ENCODE measurements at regions not wholly inside any gene's neighbourhood (a gene's known extent, or its start where the extent isn't known, plus 50 kb on each side); places are given as distances from the start of the nearest gene placed in this dataset.

DNA sequence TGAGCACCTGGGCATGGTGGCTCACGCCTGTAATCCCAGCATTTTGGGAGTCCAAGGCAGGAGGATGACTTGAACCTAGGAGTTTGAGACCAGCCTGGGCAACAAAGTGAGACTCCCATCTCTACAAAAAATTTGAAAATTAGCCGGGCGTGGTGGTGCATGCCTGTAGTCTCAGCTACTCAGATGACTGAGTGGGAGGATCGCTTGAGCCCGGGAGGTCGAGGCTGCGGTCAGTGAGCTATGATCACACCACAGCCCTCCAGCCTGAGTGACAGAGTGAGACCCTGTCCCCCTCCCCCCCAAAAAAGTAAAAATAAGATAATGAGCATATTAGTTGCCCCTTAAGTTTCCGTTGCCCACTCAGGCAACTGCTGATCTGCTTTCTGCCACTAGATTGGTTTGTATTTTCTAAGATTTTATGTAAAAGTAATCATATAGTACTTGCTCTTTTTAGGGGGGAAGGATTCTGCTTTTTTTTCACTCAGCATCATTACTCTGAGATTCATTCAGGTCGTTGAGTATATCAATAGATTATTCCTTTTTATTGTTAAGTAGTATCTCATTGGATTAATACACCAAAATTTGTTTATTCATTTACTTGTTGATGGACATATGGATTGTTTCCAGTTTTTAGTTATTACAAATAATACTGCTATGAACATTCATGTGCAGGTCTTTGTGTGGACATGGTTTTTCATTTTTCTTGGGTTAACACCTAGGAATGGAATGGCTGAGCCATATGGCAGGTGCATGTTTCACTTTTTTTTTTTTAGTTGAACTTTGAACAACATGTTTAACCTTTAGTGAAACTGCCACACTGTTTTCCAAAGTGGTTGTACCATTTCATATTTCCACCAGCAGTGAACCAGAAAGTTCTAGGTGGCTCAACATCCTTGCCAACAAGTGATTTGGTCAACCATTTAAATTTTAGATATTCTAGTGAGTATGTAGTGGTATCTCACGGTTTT is 75.0 kb upstream of the SPRED2 start:
- no peak overlapping the region for H3K4me3 ChIP-seq (ENCODE audit: low read depth, low read length)
- no peaks in the 10 kb centered on the region for H3K79me2 ChIP-seq
- no peaks in the 10 kb centered on the region for H3K4me1 ChIP-seq
- no peaks in the 10 kb centered on the region for H3K27me3 ChIP-seq (ENCODE audit: control insufficient read depth, insufficient read depth, low read length)
- no peaks in the 10 kb centered on the region for H3K36me3 ChIP-seq (ENCODE audit: control insufficient read depth, insufficient read depth, low read length)
- no peak overlapping the region for H3K9ac ChIP-seq
- H2AFZ ChIP-seq = no peak overlapping the region
- no peaks in the 10 kb centered on the region for H3K9me3 ChIP-seq (ENCODE audit: control insufficient read depth, low read length)
- H3K27ac ChIP-seq = no peak overlapping the region
- TF ChIP-seq CTCF (IDR thresholded peaks at IDR 0.05) = no peak
- H3K4me2 ChIP-seq (ENCODE audit: low read length) = no peak overlapping the region

DNA sequence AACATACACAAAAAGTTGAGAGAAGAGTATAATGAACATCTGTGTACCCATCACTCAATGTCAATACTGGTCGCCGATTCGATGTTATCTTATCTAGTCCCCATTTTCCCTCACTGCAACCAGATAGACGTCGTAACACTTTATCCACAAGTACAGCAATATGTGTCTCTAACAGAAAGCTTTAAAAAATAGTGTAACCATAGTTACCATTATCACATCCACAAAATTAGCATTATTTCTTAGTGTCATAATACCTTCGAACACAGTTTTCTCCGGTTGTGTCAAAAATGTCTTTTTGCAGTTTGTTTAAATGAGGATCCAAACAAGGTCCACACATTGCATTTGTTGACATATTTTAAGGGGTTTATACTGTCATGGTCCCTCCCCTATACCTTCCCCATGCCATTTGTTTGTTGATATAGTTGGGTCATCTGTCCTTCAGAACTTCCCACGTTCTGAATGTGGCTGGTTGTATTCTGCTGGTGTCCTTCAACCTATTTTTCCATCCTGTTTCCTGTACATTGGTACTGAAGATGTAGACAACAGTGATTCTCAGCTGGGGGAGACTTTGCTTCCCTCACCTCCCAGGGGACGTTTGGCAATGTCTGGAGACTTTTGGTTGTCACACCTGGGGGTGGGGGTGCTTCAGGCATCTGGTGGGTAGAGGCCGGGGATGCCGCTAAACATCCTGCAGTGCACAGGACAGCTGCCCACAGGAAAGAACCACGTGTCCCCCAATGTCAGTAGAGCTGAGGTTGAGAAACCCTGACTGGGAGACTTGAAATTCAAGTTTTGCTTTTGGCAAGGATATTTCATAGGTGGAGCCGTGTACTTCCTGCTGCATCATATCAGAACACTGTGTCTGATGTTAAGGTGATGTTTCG is 72.7 kb upstream of the SPRED2 start:
- Histone ChIP-seq H3K9ac (no peak overlapping the region), H3K4me3 (ENCODE audit: low read depth, low read length) (no peak overlapping the region), H2AFZ (no peak overlapping the region), H3K27me3 (ENCODE audit: control insufficient read depth, insufficient read depth, low read length) (no peaks in the 10 kb centered on the region), H3K79me2 (no peaks in the 10 kb centered on the region), H3K36me3 (ENCODE audit: control insufficient read depth, insufficient read depth, low read length) (no peaks in the 10 kb centered on the region), H3K4me2 (ENCODE audit: low read length) (no peak overlapping the region), H3K4me1 (no peaks in the 10 kb centered on the region), H3K9me3 (ENCODE audit: control insufficient read depth, low read length) (no peaks in the 10 kb centered on the region), H3K27ac (no peak overlapping the region)
- no peak for TF ChIP-seq CTCF (IDR thresholded peaks at IDR 0.05)

GRCh38 chr2:65504201-65504600 is 71.8 kb upstream of the SPRED2 start:
- H3K9me3 ChIP-seq (ENCODE audit: control insufficient read depth, low read length) = no peaks in the 10 kb centered on the region

GRCh38 chr2:65503746-65504145 is 71.3 kb upstream of the SPRED2 start:
- H3K4me2 ChIP-seq (ENCODE audit: low read length) = no peak overlapping the region
- H2AFZ ChIP-seq = no peak overlapping the region
- H3K4me3 ChIP-seq (ENCODE audit: low read depth, low read length) = no peak overlapping the region
- no peaks in the 10 kb centered on the region for H3K4me1 ChIP-seq
- H3K79me2 ChIP-seq = no peaks in the 10 kb centered on the region
- TF ChIP-seq CTCF (IDR thresholded peaks at IDR 0.05) = no peak
- no peak overlapping the region for H3K9ac ChIP-seq
- no peaks in the 10 kb centered on the region for H3K36me3 ChIP-seq (ENCODE audit: control insufficient read depth, insufficient read depth, low read length)
- no peaks in the 10 kb centered on the region for H3K9me3 ChIP-seq (ENCODE audit: control insufficient read depth, low read length)
- no peak overlapping the region for H3K27ac ChIP-seq
- H3K27me3 ChIP-seq (ENCODE audit: control insufficient read depth, insufficient read depth, low read length) = no peaks in the 10 kb centered on the region

More at GRCh38 chr2:65504201-65504600, 71.8 kb upstream of the SPRED2 start:
- no peak overlapping the region for H3K9ac ChIP-seq
- no peak overlapping the region for H3K4me2 ChIP-seq (ENCODE audit: low read length)
- no peak overlapping the region for H3K27ac ChIP-seq
- no peak for TF ChIP-seq CTCF (IDR thresholded peaks at IDR 0.05)
- H2AFZ ChIP-seq = no peak overlapping the region
- H3K79me2 ChIP-seq = no peaks in the 10 kb centered on the region
- no peaks in the 10 kb centered on the region for H3K36me3 ChIP-seq (ENCODE audit: control insufficient read depth, insufficient read depth, low read length)
- no peaks in the 10 kb centered on the region for H3K27me3 ChIP-seq (ENCODE audit: control insufficient read depth, insufficient read depth, low read length)
- no peaks in the 10 kb centered on the region for H3K4me1 ChIP-seq
- no peak overlapping the region for H3K4me3 ChIP-seq (ENCODE audit: low read depth, low read length)
